Kidney epithelial cell (primary cell): ENCODE measurements at regions not wholly inside any gene's neighbourhood (a gene's known extent, or its start where the extent isn't known, plus 50 kb on each side); places are given as distances from the start of the nearest gene placed in this dataset.

Experiments used
- DNase-seq: peaks from one replicate; pipeline ENCODE4 v3.0.0-alpha.2; 2010; ENCODE audit warnings: low read depth
- H3K27me3 ChIP-seq: 2 replicates; pipeline ENCODE4 v1.6.0; 2011; ENCODE audit warnings: low read length; ENCODE audit not compliant: control insufficient read depth, insufficient read depth
- H3K36me3 ChIP-seq: 2 replicates; pipeline ENCODE4 v1.5.1; 2011; ENCODE audit warnings: low read length; ENCODE audit not compliant: control insufficient read depth, insufficient read depth
- H3K4me3 ChIP-seq: 2 replicates; pipeline ENCODE4 v1.5.1; 2011; ENCODE audit warnings: low read depth, mild to moderate bottlenecking, control low read depth, low read length
- CTCF ChIP-seq: IDR thresholded peaks from 2 replicates; pipeline ENCODE4 v1.5.1; 2011; ENCODE audit warnings: mild to moderate bottlenecking, moderate library complexity, low read length, control low read depth, inconsistent platforms; ENCODE audit not compliant: insufficient read depth, poor library complexity, severe bottlenecking

GRCh38 chr9:4397917-4398316, 92.4 kb upstream of the SLC1A1 start:
- no peaks in the 10 kb centered on the region for H3K36me3 ChIP-seq
- no peak for DNase-seq
- H3K4me3 ChIP-seq: no peak overlapping the region
- no peak for TF ChIP-seq CTCF
- H3K27me3 ChIP-seq: no peaks in the 10 kb centered on the region

GRCh38 chr9:4393806-4394523, 94.1 kb upstream of the GLIS3 start:
- H3K4me3 ChIP-seq: no peak overlapping the region
- TF ChIP-seq CTCF: no peak
- no peak for DNase-seq
- H3K36me3 ChIP-seq: no peaks in the 10 kb centered on the region
- no peaks in the 10 kb centered on the region for H3K27me3 ChIP-seq

GRCh38 chr9:4389755-4390154, 89.9 kb upstream of the GLIS3 start:
- H3K27me3 ChIP-seq: no peaks in the 10 kb centered on the region
- DNase-seq: no peak
- H3K4me3 ChIP-seq: no peak overlapping the region
- H3K36me3 ChIP-seq: no peaks in the 10 kb centered on the region
- no peak for TF ChIP-seq CTCF

GRCh38 chr9:4389003-4389402, 89.1 kb upstream of the GLIS3 start:
- no peak for DNase-seq
- Histone ChIP-seq H3K4me3 (no peak overlapping the region), H3K27me3 (no peaks in the 10 kb centered on the region), H3K36me3 (no peaks in the 10 kb centered on the region)
- TF ChIP-seq CTCF: no peak

GRCh38 chr9:4386819-4387218, 87.0 kb upstream of the GLIS3 start:
- no peak for TF ChIP-seq CTCF
- DNase-seq: no peak
- H3K4me3 ChIP-seq: no peak overlapping the region
- H3K27me3 ChIP-seq: no peaks in the 10 kb centered on the region
- H3K36me3 ChIP-seq: no peaks in the 10 kb centered on the region

- Histone ChIP-seq H3K4me3 (no peak overlapping the region), H3K27me3 (no peaks in the 10 kb centered on the region), H3K36me3 (no peaks in the 10 kb centered on the region)
- DNase-seq: no peak
- no peak for TF ChIP-seq CTCF
Observed at GRCh38 chr9:4384750-4385149, 84.9 kb upstream of the GLIS3 start.
